Keratinocyte (primary cell): ENCODE measurements at regions not wholly inside any gene's neighbourhood (a gene's known extent, or its start where the extent isn't known, plus 50 kb on each side); places are given as distances from the start of the nearest gene placed in this dataset.

Experiments
- DNase-seq: peaks from one replicate; pipeline ENCODE4 v3.0.0-alpha.2; 2011; ENCODE audit warnings: low read depth, missing footprints, low spot score
- FAIRE-seq: peaks from 2 replicates; lab custom pipeline; 2011; peaks lifted over from hg19 to GRCh38; lab: Jason Lieb, UNC
- H2AFZ ChIP-seq: 2 replicates; pipeline ENCODE4 v1.6.0; 2012; ENCODE audit warnings: low read length, control low read depth, inconsistent platforms; ENCODE audit not compliant: control insufficient read depth
- H3K27ac ChIP-seq: 2 replicates; pipeline ENCODE4 v1.5.1; 2011; ENCODE audit warnings: low read length; ENCODE audit not compliant: control insufficient read depth, insufficient read depth
- H3K27me3 ChIP-seq: 3 replicates; pipeline ENCODE4 v1.6.0; 2011; ENCODE audit warnings: low read length; ENCODE audit not compliant: control insufficient read depth, insufficient read depth; ENCODE audit errors: extremely low read depth
- H3K36me3 ChIP-seq, 2 experiments: 2 replicates in 1 of 2; 3 replicates in 1 of 2; pipeline ENCODE4 v1.5.1; 2011; ENCODE audit warnings: low read length in 2 of 2, mild to moderate bottlenecking in 1 of 2; ENCODE audit not compliant: control insufficient read depth in 2 of 2, insufficient read depth in 2 of 2; ENCODE audit errors: extremely low read depth in 1 of 2
- H3K4me1 ChIP-seq: 3 replicates; pipeline ENCODE4 v1.5.1; 2011; ENCODE audit warnings: low read length; ENCODE audit not compliant: control insufficient read depth, insufficient read depth; ENCODE audit errors: extremely low read depth
- H3K4me2 ChIP-seq: 3 replicates; pipeline ENCODE4 v1.6.0; 2011; ENCODE audit warnings: low read depth, low read length; ENCODE audit not compliant: control insufficient read depth, insufficient read depth; ENCODE audit errors: extremely low read depth
- H3K4me3 ChIP-seq, 3 experiments: fragments of 200-600 bp in 1 of 3; sonication (generic) in 1 of 3; 2 replicates in 2 of 3; 3 replicates in 1 of 3; pipeline ENCODE4 v1.5.1; 2011 to 2016; ENCODE audit warnings: low read length in 3 of 3, mild to moderate bottlenecking in 3 of 3, control low read depth in 2 of 3, inconsistent platforms in 1 of 3, low read depth in 1 of 3, mixed read lengths in 1 of 3, mixed run types in 1 of 3, moderate library complexity in 1 of 3; ENCODE audit not compliant: control insufficient read depth in 2 of 3, insufficient read depth in 2 of 3; ENCODE audit errors: extremely low read depth in 1 of 3
- H3K79me2 ChIP-seq: 2 replicates; pipeline ENCODE4 v1.6.0; 2012; ENCODE audit warnings: low read length; ENCODE audit not compliant: control insufficient read depth, insufficient read depth
- H3K9ac ChIP-seq: 3 replicates; pipeline ENCODE4 v1.6.0; 2011; ENCODE audit warnings: low read length; ENCODE audit not compliant: control insufficient read depth, insufficient read depth; ENCODE audit errors: extremely low read depth
- H3K9me1 ChIP-seq: 3 replicates; pipeline ENCODE4 v1.6.0; 2011; ENCODE audit warnings: low read length; ENCODE audit not compliant: control insufficient read depth, insufficient read depth; ENCODE audit errors: extremely low read depth
- H3K9me3 ChIP-seq: 2 replicates; pipeline ENCODE4 v1.5.1; 2012; ENCODE audit warnings: low read depth, low read length; ENCODE audit not compliant: control insufficient read depth
- H4K20me1 ChIP-seq: 3 replicates; pipeline ENCODE4 v1.6.0; 2011; ENCODE audit warnings: low read length; ENCODE audit not compliant: control insufficient read depth, insufficient read depth; ENCODE audit errors: extremely low read depth
- EZH2 ChIP-seq: IDR thresholded peaks from one replicate; pipeline ENCODE4 v1.6.1; 2012; ENCODE audit warnings: inconsistent platforms, mild to moderate bottlenecking, low read length, moderate library complexity
- dilution Hi-C: fragments of 300-500 bp; cut with MboI; formaldehyde crosslinking; loops from one replicate; pipeline ENCODE4 v1.7.0; 2020; ENCODE audit warnings: low sequenced_read_pairs; ENCODE audit not compliant: extremely low pct_ligation_motif_present
- small RNA-seq, 3 experiments: library from RNA; depleted of rRNA; stranded (forward); fragments of <200 nt; gene quantifications; one replicate each; pipeline ENCODE3, GENCODE V24; 2012; ENCODE audit warnings: low read depth in 3 of 3, low replicate concordance in 1 of 3; ENCODE audit not compliant: insufficient read length in 3 of 3
- TF ChIP-seq, protein P1 (sequence below), 3 experiments: IDR thresholded peaks in 1 of 3; conservative IDR thresholded peaks in 1 of 3; optimal IDR thresholded peaks in 1 of 3; 2 replicates in 2 of 3; 3 replicates in 1 of 3; pipeline versions ENCODE3 to v1.5.1; 2011; ENCODE audit warnings: low read length in 3 of 3, mild to moderate bottlenecking in 3 of 3, moderate library complexity in 2 of 3, control low read depth in 1 of 3, inconsistent platforms in 1 of 3; ENCODE audit not compliant: insufficient read depth in 2 of 3; ENCODE audit errors: extremely low read depth in 1 of 3

DNA sequence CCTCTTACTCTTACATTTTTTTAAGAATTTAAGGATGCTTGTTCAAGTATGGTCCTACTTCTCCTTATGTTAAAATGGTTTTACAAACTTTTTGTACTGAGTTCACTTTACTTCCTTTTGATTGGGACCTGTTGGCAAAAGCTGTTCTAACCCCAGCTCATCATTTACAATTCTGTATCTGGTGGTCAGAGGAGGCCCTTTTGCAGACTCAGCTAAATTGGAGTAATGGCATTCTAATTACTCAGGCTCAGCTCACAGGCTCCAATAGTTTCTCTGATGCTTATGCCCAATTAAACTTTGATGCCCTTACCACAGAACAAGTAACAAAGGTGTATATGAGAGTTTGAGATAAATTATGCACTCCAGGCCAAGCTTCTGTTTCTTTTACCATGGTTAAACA lies 1632.0 kb downstream of the UQCRFS1 start:
- H3K9me3 ChIP-seq, result peaks cover 4% of the 10 kb centered on the region
- H3K9me1 ChIP-seq, result no peaks in the 10 kb centered on the region
- dilution Hi-C loops, result no loop called here
- no peaks in the 10 kb centered on the region for H3K27me3 ChIP-seq
- no peak overlapping the region for H2AFZ ChIP-seq
- no peak for FAIRE-seq
- no peak for TF ChIP-seq EZH2
- TF ChIP-seq, protein P1, sequence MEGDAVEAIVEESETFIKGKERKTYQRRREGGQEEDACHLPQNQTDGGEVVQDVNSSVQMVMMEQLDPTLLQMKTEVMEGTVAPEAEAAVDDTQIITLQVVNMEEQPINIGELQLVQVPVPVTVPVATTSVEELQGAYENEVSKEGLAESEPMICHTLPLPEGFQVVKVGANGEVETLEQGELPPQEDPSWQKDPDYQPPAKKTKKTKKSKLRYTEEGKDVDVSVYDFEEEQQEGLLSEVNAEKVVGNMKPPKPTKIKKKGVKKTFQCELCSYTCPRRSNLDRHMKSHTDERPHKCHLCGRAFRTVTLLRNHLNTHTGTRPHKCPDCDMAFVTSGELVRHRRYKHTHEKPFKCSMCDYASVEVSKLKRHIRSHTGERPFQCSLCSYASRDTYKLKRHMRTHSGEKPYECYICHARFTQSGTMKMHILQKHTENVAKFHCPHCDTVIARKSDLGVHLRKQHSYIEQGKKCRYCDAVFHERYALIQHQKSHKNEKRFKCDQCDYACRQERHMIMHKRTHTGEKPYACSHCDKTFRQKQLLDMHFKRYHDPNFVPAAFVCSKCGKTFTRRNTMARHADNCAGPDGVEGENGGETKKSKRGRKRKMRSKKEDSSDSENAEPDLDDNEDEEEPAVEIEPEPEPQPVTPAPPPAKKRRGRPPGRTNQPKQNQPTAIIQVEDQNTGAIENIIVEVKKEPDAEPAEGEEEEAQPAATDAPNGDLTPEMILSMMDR (optimal IDR thresholded peaks at IDR 0.05 in 1 of 3, IDR thresholded peaks at IDR 0.05 in 1 of 3, conservative IDR thresholded peaks at IDR 0.05 in 1 of 3; ENCODE audit: extremely low read depth in 1 of 3, insufficient read depth in 2 of 3, low read length in 3 of 3), result no peak
- DNase-seq, result no peak
- no peak overlapping the region for H3K27ac ChIP-seq
- H3K4me1 ChIP-seq, result no peaks in the 10 kb centered on the region
- no peak overlapping the region for H3K4me2 ChIP-seq
- no peaks in the 10 kb centered on the region for H4K20me1 ChIP-seq
- H3K79me2 ChIP-seq, result no peaks in the 10 kb centered on the region
- no peaks in the 10 kb centered on the region for H3K36me3 ChIP-seq
- no peak overlapping the region for H3K4me3 ChIP-seq
- no peak overlapping the region for H3K9ac ChIP-seq

Small RNA genes in the stretch of these regions (small RNA-seq; reads per million reads assigned to genes)
- 0 reads per million in 3 experiments for gene AC006504.6
- gene RNA5SP470, result 0 reads per million in 3 experiments
